Keratinocyte (primary cell): ENCODE measurements at regions not wholly inside any gene's neighbourhood (a gene's known extent, or its start where the extent isn't known, plus 50 kb on each side); places are given as distances from the start of the nearest gene placed in this dataset.

ENCODE experiments used
- DNase-seq: peaks from one replicate; pipeline ENCODE4 v3.0.0-alpha.2; 2011; ENCODE audit warnings: low read depth, missing footprints, low spot score
- FAIRE-seq: peaks from 2 replicates; lab custom pipeline; 2011; peaks lifted over from hg19 to GRCh38; lab: Jason Lieb, UNC
- H2AFZ ChIP-seq: 2 replicates; pipeline ENCODE4 v1.6.0; 2012; ENCODE audit warnings: low read length, control low read depth, inconsistent platforms; ENCODE audit not compliant: control insufficient read depth
- H3K27ac ChIP-seq: 2 replicates; pipeline ENCODE4 v1.5.1; 2011; ENCODE audit warnings: low read length; ENCODE audit not compliant: control insufficient read depth, insufficient read depth
- H3K27me3 ChIP-seq: 3 replicates; pipeline ENCODE4 v1.6.0; 2011; ENCODE audit warnings: low read length; ENCODE audit not compliant: control insufficient read depth, insufficient read depth; ENCODE audit errors: extremely low read depth
- H3K36me3 ChIP-seq, 2 experiments: 2 replicates in 1 of 2; 3 replicates in 1 of 2; pipeline ENCODE4 v1.5.1; 2011; ENCODE audit warnings: low read length in 2 of 2, mild to moderate bottlenecking in 1 of 2; ENCODE audit not compliant: control insufficient read depth in 2 of 2, insufficient read depth in 2 of 2; ENCODE audit errors: extremely low read depth in 1 of 2
- H3K4me1 ChIP-seq: 3 replicates; pipeline ENCODE4 v1.5.1; 2011; ENCODE audit warnings: low read length; ENCODE audit not compliant: control insufficient read depth, insufficient read depth; ENCODE audit errors: extremely low read depth
- H3K4me2 ChIP-seq: 3 replicates; pipeline ENCODE4 v1.6.0; 2011; ENCODE audit warnings: low read depth, low read length; ENCODE audit not compliant: control insufficient read depth, insufficient read depth; ENCODE audit errors: extremely low read depth
- H3K4me3 ChIP-seq, 3 experiments: fragments of 200-600 bp in 1 of 3; sonication (generic) in 1 of 3; 2 replicates in 2 of 3; 3 replicates in 1 of 3; pipeline ENCODE4 v1.5.1; 2011 to 2016; ENCODE audit warnings: low read length in 3 of 3, mild to moderate bottlenecking in 3 of 3, control low read depth in 2 of 3, inconsistent platforms in 1 of 3, low read depth in 1 of 3, mixed read lengths in 1 of 3, mixed run types in 1 of 3, moderate library complexity in 1 of 3; ENCODE audit not compliant: control insufficient read depth in 2 of 3, insufficient read depth in 2 of 3; ENCODE audit errors: extremely low read depth in 1 of 3
- H3K79me2 ChIP-seq: 2 replicates; pipeline ENCODE4 v1.6.0; 2012; ENCODE audit warnings: low read length; ENCODE audit not compliant: control insufficient read depth, insufficient read depth
- H3K9ac ChIP-seq: 3 replicates; pipeline ENCODE4 v1.6.0; 2011; ENCODE audit warnings: low read length; ENCODE audit not compliant: control insufficient read depth, insufficient read depth; ENCODE audit errors: extremely low read depth
- H3K9me1 ChIP-seq: 3 replicates; pipeline ENCODE4 v1.6.0; 2011; ENCODE audit warnings: low read length; ENCODE audit not compliant: control insufficient read depth, insufficient read depth; ENCODE audit errors: extremely low read depth
- H3K9me3 ChIP-seq: 2 replicates; pipeline ENCODE4 v1.5.1; 2012; ENCODE audit warnings: low read depth, low read length; ENCODE audit not compliant: control insufficient read depth
- H4K20me1 ChIP-seq: 3 replicates; pipeline ENCODE4 v1.6.0; 2011; ENCODE audit warnings: low read length; ENCODE audit not compliant: control insufficient read depth, insufficient read depth; ENCODE audit errors: extremely low read depth
- CTCF ChIP-seq, 3 experiments: IDR thresholded peaks in 1 of 3; conservative IDR thresholded peaks in 1 of 3; optimal IDR thresholded peaks in 1 of 3; 2 replicates in 2 of 3; 3 replicates in 1 of 3; pipeline versions ENCODE3 to v1.5.1; 2011; ENCODE audit warnings: low read length in 3 of 3, mild to moderate bottlenecking in 3 of 3, moderate library complexity in 2 of 3, control low read depth in 1 of 3, inconsistent platforms in 1 of 3; ENCODE audit not compliant: insufficient read depth in 2 of 3; ENCODE audit errors: extremely low read depth in 1 of 3
- EZH2 ChIP-seq: IDR thresholded peaks from one replicate; pipeline ENCODE4 v1.6.1; 2012; ENCODE audit warnings: inconsistent platforms, mild to moderate bottlenecking, low read length, moderate library complexity
- dilution Hi-C: fragments of 300-500 bp; cut with MboI; formaldehyde crosslinking; loops from one replicate; pipeline ENCODE4 v1.7.0; 2020; ENCODE audit warnings: low sequenced_read_pairs; ENCODE audit not compliant: extremely low pct_ligation_motif_present

- no peak overlapping the region for H3K9ac ChIP-seq
- dilution Hi-C loops: no loop called here
Measured at GRCh38 chr10:2380218-2380617, 642.9 kb upstream of the ADARB2 start.

GRCh38 chr10:2367083-2367482, 629.8 kb upstream of the ADARB2 start:
- Histone ChIP-seq H3K4me2 (no peak overlapping the region), H3K4me3 (no peak overlapping the region), H3K27ac (no peak overlapping the region), H4K20me1 (no peaks in the 10 kb centered on the region), H3K9me1 (no peaks in the 10 kb centered on the region), H3K4me1 (no peaks in the 10 kb centered on the region), H2AFZ (no peak overlapping the region), H3K9ac (no peak overlapping the region), H3K79me2 (no peaks in the 10 kb centered on the region), H3K27me3 (no peaks in the 10 kb centered on the region), H3K36me3 (no peaks in the 10 kb centered on the region), H3K9me3 (peaks cover 3% of the 10 kb centered on the region)
- DNase-seq (no peak), FAIRE-seq (no peak)
- TF ChIP-seq EZH2 (no peak), CTCF (optimal IDR thresholded peaks at IDR 0.05 in 1 of 3, IDR thresholded peaks at IDR 0.05 in 1 of 3, conservative IDR thresholded peaks at IDR 0.05 in 1 of 3; ENCODE audit: extremely low read depth in 1 of 3, insufficient read depth in 2 of 3, low read length in 3 of 3) (no peak)
- dilution Hi-C loops: no loop called here

More at GRCh38 chr10:2380218-2380617, 642.9 kb upstream of the ADARB2 start:
- Histone ChIP-seq H3K4me3 (no peak overlapping the region), H2AFZ (no peak overlapping the region), H3K9me3 (no peaks in the 10 kb centered on the region), H3K9me1 (no peaks in the 10 kb centered on the region), H3K27ac (no peak overlapping the region), H3K27me3 (no peaks in the 10 kb centered on the region), H4K20me1 (no peaks in the 10 kb centered on the region), H3K4me2 (no peak overlapping the region), H3K79me2 (no peaks in the 10 kb centered on the region), H3K4me1 (no peaks in the 10 kb centered on the region), H3K36me3 (no peaks in the 10 kb centered on the region)
- FAIRE-seq: no peak
- no peak for DNase-seq
- TF ChIP-seq EZH2 (no peak), CTCF (optimal IDR thresholded peaks at IDR 0.05 in 1 of 3, IDR thresholded peaks at IDR 0.05 in 1 of 3, conservative IDR thresholded peaks at IDR 0.05 in 1 of 3; ENCODE audit: extremely low read depth in 1 of 3, insufficient read depth in 2 of 3, low read length in 3 of 3) (no peak)
